GM19328 (cell line): ENCODE measurements at regions not wholly inside any gene's neighbourhood (a gene's known extent, or its start where the extent isn't known, plus 50 kb on each side); places are given as distances from the start of the nearest gene placed in this dataset.

ENCODE experiments used
- ATAC-seq: cut with Tn5 transposase; IDR thresholded peaks from one replicate; pipeline ENCODE4 v1.9.1; 2021; ENCODE audit warnings: mild to moderate bottlenecking, moderate library complexity; ENCODE audit not compliant: unreplicated experiment

- no peak for ATAC-seq
Measured at GRCh38 chr2:150023663-150024062, 436.1 kb upstream of the MMADHC start.

- ATAC-seq: no peak
Measured at GRCh38 chr2:150023044-150023443, 435.5 kb upstream of the MMADHC start.

GRCh38 chr2:150020937-150021673, 433.5 kb upstream of the MMADHC start:
- no peak for ATAC-seq

GRCh38 chr2:150020221-150020620, 432.6 kb upstream of the MMADHC start:
- ATAC-seq: no peak

GRCh38 chr2:150019063-150019462, 431.5 kb upstream of the MMADHC start:
- ATAC-seq: no peak

GRCh38 chr2:150012986-150013385, 425.4 kb upstream of the MMADHC start:
- no peak for ATAC-seq

GRCh38 chr2:150011161-150011730, 423.7 kb upstream of the MMADHC start:
- ATAC-seq: no peak

GRCh38 chr2:150008901-150009300, 421.3 kb upstream of the MMADHC start:
- no peak for ATAC-seq

- ATAC-seq: no peak
Measured at GRCh38 chr2:150007815-150008430, 420.3 kb upstream of the MMADHC start.

- no peak for ATAC-seq
Measured at GRCh38 chr2:150006591-150006990, 419.0 kb upstream of the MMADHC start.

- no peak for ATAC-seq
Measured at GRCh38 chr2:150003544-150003943, 416.0 kb upstream of the MMADHC start.

GRCh38 chr2:150001788-150002187, 414.2 kb upstream of the MMADHC start:
- no peak for ATAC-seq

GRCh38 chr2:149996901-149997300, 409.3 kb upstream of the MMADHC start:
- no peak for ATAC-seq

GRCh38 chr2:149994057-149994728, 406.6 kb upstream of the MMADHC start:
- no peak for ATAC-seq

GRCh38 chr2:149993316-149993715, 405.7 kb upstream of the MMADHC start:
- no peak for ATAC-seq

GRCh38 chr2:149991576-149991975, 404.0 kb upstream of the MMADHC start:
- no peak for ATAC-seq

- ATAC-seq: no peak
Measured at GRCh38 chr2:149990965-149991364, 403.4 kb upstream of the MMADHC start.

GRCh38 chr2:149989447-149990063, 402.0 kb upstream of the MMADHC start:
- ATAC-seq: no peak

GRCh38 chr2:149988361-149988760, 400.8 kb upstream of the MMADHC start:
- ATAC-seq: no peak

GRCh38 chr2:149986861-149987260, 399.3 kb upstream of the MMADHC start:
- ATAC-seq: no peak

GRCh38 chr2:149984311-149984710, 396.7 kb upstream of the MMADHC start:
- ATAC-seq: no peak
